Activated CD4-positive, alpha-beta T cell treated with anti-CD3 and anti-CD28 coated beads, Interleukin-2, amount 50 U/mL, for 48 hours (primary cell): ENCODE measurements at regions not wholly inside any gene's neighbourhood (a gene's known extent, or its start where the extent isn't known, plus 50 kb on each side); places are given as distances from the start of the nearest gene placed in this dataset.

Experiments used
- DNase-seq, 2 experiments: peaks; one replicate each; pipeline ENCODE4 v3.0.0-alpha.2; 2020

GRCh38 chr6:105990151-105990550 is 96.0 kb upstream of the PRDM1 start:
- no peak for DNase-seq

GRCh38 chr6:105988812-105989577 is 97.1 kb upstream of the PRDM1 start:
- no peak for DNase-seq

- no peak for DNase-seq
Measured at GRCh38 chr6:105988321-105988720, 97.8 kb upstream of the PRDM1 start.

GRCh38 chr6:105987516-105987915 is 98.6 kb upstream of the PRDM1 start:
- DNase-seq: no peak

- DNase-seq: no peak
Measured at GRCh38 chr6:105986998-105987397, 99.1 kb upstream of the PRDM1 start.

GRCh38 chr6:105985816-105986632 is 100.1 kb upstream of the PRDM1 start:
- no peak for DNase-seq

GRCh38 chr6:105985098-105985815 is 100.9 kb upstream of the PRDM1 start:
- no peak for DNase-seq

GRCh38 chr6:105983763-105984162 is 102.4 kb upstream of the PRDM1 start:
- no peak for DNase-seq

GRCh38 chr6:105982761-105983540 is 103.2 kb upstream of the PRDM1 start:
- no peak for DNase-seq

GRCh38 chr6:105981888-105982358 is 104.2 kb upstream of the PRDM1 start:
- no peak for DNase-seq

GRCh38 chr6:105981002-105981887 is 104.9 kb upstream of the PRDM1 start:
- DNase-seq: peak; percentile 47 to 56

- no peak for DNase-seq
Measured at GRCh38 chr6:105978974-105979373, 107.2 kb upstream of the PRDM1 start.

- no peak for DNase-seq
Measured at GRCh38 chr6:105977934-105978504, 108.1 kb upstream of the PRDM1 start.

- no peak for DNase-seq
Measured at GRCh38 chr6:105974986-105975385, 111.2 kb upstream of the PRDM1 start.

GRCh38 chr6:105972440-105972839 is 113.7 kb upstream of the PRDM1 start:
- DNase-seq: no peak

- DNase-seq: no peak
Measured at GRCh38 chr6:105968603-105969333, 117.4 kb upstream of the PRDM1 start.

- DNase-seq: no peak
Measured at GRCh38 chr6:105967917-105968602, 118.1 kb upstream of the PRDM1 start.

GRCh38 chr6:105966481-105966880 is 119.7 kb upstream of the PRDM1 start:
- DNase-seq: no peak

- DNase-seq: no peak
Measured at GRCh38 chr6:105964979-105965760, 121.0 kb upstream of the PRDM1 start.
